Progenitor cell of endocrine pancreas (in vitro differentiated cells): ENCODE measurements at regions not wholly inside any gene's neighbourhood (a gene's known extent, or its start where the extent isn't known, plus 50 kb on each side); places are given as distances from the start of the nearest gene placed in this dataset.
A peak's percentile ranks its signal among the peaks of the same experiment; 100 is the strongest.
"Not testable (repeated sequence)": the region's sequence is repeated elsewhere in the genome, so short reads cannot be mapped to it uniquely, and the experiment has no call there.

Experiments used
- DNase-seq: peaks from one replicate; pipeline ENCODE4 v3.0.0; 2021; ENCODE audit warnings: low spot score; ENCODE audit not compliant: unreplicated experiment
- H3K27ac Mint-ChIP-seq: 2 replicates; pipeline ENCODE4 v1.8.0; 2021; ENCODE audit warnings: mild to moderate bottlenecking, moderate library complexity, mixed read lengths
- H3K27me3 Mint-ChIP-seq: 2 replicates; pipeline ENCODE4 v1.8.0; 2021; ENCODE audit warnings: mixed read lengths
- H3K36me3 Mint-ChIP-seq: 2 replicates; pipeline ENCODE4 v1.8.0; 2022; ENCODE audit warnings: mixed read lengths; ENCODE audit not compliant: insufficient read depth
- H3K4me1 Mint-ChIP-seq: 2 replicates; pipeline ENCODE4 v1.8.0; 2021; ENCODE audit warnings: low read depth, mixed read lengths
- H3K4me3 Mint-ChIP-seq: 2 replicates; pipeline ENCODE4 v1.8.0; 2021; ENCODE audit warnings: low read depth, mild to moderate bottlenecking, moderate library complexity, mixed read lengths
- H3K9me3 Mint-ChIP-seq: 2 replicates; pipeline ENCODE4 v1.8.0; 2021; ENCODE audit warnings: low read depth, mixed read lengths
- TF ChIP-seq, protein P1 (sequence below): fragments of 200-600 bp; sonication (generic); IDR thresholded peaks from one replicate; pipeline ENCODE4 v1.5.0; 2021; ENCODE audit warnings: antibody characterized with exemption, mild to moderate bottlenecking; ENCODE audit not compliant: unreplicated experiment

DNA sequence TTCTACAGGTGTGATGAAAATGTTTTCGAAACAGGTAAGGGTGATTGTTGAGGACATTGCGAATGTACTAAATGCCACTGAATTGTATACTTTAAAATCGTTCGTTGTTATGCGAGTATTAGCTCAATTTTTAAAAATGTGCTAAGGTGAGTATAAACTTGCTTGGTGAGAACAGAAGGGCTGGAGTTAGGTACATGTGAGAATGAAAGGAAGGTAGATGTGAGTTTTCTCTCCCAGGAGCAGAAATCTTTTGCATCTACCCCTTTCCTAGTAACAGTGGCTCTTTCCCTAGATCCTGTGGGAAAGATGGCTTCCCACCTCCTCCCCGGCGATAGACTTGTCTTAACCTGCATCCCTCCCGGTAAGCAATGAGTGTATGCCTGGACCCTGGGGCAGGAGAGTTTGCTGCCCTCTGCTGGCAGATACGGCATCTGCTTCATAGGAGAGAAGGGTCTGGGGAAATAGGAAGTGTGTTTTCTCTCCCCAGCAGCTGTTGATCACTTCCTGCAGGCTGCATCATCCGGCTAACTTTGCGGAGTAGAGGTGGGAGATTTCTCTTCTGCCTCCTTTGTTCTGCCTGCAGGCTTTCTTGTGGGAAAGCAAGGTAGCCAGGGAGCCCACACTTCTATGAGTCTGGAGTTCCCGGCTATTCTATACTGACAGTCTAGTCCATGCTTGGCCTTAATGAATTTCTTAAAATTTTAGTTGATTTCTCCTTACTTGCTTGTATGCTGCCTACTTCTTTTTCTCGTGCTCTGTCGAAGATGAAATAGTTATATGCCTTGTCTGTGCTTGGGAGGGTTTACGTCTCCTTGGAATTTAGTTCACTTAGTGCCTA, 373.3 kb upstream of the SEMA6A start:
- Mint-ChIP-seq H3K4me1 (no peaks in the 10 kb centered on the region), H3K4me3 (no peak overlapping the region), H3K27ac (no peak overlapping the region), H3K9me3 (peaks cover 9% of the 10 kb centered on the region), H3K36me3 (no peaks in the 10 kb centered on the region), H3K27me3 (no peaks in the 10 kb centered on the region)
- TF ChIP-seq, protein P1, sequence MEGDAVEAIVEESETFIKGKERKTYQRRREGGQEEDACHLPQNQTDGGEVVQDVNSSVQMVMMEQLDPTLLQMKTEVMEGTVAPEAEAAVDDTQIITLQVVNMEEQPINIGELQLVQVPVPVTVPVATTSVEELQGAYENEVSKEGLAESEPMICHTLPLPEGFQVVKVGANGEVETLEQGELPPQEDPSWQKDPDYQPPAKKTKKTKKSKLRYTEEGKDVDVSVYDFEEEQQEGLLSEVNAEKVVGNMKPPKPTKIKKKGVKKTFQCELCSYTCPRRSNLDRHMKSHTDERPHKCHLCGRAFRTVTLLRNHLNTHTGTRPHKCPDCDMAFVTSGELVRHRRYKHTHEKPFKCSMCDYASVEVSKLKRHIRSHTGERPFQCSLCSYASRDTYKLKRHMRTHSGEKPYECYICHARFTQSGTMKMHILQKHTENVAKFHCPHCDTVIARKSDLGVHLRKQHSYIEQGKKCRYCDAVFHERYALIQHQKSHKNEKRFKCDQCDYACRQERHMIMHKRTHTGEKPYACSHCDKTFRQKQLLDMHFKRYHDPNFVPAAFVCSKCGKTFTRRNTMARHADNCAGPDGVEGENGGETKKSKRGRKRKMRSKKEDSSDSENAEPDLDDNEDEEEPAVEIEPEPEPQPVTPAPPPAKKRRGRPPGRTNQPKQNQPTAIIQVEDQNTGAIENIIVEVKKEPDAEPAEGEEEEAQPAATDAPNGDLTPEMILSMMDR, result peak; percentile 46
- DNase-seq, result no peak

DNA sequence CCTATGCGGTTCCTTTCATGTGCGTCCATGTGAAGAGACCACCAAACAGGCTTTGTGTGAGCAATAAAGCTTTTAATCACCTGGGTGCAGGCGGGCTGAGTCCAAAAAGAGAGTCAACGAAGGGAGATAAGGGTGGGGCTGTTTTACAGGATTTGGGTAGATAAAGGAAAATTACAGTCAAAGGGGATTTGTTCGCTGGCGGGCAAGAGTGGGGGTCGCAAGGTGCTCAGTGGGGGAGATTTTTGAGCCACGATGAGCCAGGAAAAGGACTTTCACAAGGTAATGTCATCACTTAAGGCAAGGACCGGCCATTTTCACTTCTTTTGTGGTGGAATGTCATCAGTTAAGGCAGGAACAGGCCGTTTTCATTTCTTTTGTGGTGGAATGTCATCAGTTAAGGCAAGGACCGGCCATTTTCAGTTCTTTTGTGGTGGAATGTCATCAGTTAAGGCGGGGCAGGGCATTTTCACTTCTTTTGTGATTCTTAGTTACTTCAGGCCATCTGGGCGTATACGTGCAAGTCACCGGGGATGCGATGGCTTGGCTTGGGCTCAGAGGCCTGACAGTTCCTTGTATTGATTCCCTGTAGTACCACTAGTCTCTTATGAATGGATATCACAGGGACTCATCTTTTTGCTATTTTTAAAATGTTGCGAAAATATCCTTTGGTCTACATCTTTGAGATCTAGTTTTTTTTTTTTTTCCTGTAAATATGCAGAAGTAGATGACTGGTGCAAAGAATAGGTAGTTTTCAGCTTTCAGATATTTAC, 371.2 kb upstream of the SEMA6A start:
- not testable (repeated sequence) for H3K36me3 Mint-ChIP-seq, DNase-seq, H3K27me3 Mint-ChIP-seq, H3K4me3 Mint-ChIP-seq, H3K4me1 Mint-ChIP-seq, H3K9me3 Mint-ChIP-seq, H3K27ac Mint-ChIP-seq

DNA sequence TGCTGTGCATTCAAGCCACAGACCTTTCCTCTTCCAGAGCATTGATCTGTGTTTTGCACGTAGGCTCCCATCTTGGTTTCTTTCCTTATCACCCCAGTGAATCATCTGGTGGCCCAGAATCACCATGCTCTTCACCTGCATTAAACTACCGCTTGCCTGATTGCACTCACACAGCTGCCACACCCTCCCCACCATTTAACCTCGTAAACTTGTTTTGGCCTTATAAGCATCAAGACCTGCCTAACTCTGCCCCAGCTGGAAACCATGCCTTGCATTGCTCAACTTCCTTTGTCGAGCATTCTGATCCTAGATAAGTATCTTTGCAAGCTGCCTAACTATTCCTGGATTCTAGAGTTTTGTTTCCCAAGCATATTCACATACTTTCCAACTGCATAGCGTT, 369.6 kb upstream of the SEMA6A start:
- no peak overlapping the region for H3K27ac Mint-ChIP-seq
- H3K27me3 Mint-ChIP-seq, result no peaks in the 10 kb centered on the region
- no peak for DNase-seq
- peaks cover 9% of the 10 kb centered on the region for H3K9me3 Mint-ChIP-seq
- no peaks in the 10 kb centered on the region for H3K36me3 Mint-ChIP-seq
- no peak overlapping the region for H3K4me3 Mint-ChIP-seq
- TF ChIP-seq, protein P1, result no peak
- peaks cover 2% of the 10 kb centered on the region for H3K4me1 Mint-ChIP-seq

DNA sequence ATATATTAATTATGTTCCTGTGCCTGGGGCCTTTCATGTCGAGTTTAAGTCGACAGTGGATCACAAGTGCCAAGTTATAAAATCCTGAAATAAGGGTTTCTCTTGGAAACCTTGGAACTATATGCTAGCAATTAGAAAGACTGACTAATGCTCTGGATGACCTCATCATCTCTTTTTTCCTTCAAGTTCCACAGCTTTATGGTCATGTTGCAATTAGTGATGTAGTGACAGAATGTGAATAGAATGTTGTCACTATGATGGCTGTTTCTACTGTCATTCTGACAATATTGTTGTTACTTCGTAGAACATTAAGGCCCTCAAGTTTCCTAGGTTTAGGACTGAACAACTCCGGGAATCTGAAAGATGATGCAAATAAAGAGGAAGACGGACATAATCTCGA, 368.0 kb upstream of the SEMA6A start:
- Mint-ChIP-seq H3K9me3 (peaks cover 6% of the 10 kb centered on the region), H3K4me3 (no peak overlapping the region), H3K4me1 (peaks cover 10% of the 10 kb centered on the region), H3K27me3 (no peaks in the 10 kb centered on the region), H3K36me3 (no peaks in the 10 kb centered on the region), H3K27ac (no peak overlapping the region)
- TF ChIP-seq, protein P1, result no peak
- DNase-seq, result no peak

DNA sequence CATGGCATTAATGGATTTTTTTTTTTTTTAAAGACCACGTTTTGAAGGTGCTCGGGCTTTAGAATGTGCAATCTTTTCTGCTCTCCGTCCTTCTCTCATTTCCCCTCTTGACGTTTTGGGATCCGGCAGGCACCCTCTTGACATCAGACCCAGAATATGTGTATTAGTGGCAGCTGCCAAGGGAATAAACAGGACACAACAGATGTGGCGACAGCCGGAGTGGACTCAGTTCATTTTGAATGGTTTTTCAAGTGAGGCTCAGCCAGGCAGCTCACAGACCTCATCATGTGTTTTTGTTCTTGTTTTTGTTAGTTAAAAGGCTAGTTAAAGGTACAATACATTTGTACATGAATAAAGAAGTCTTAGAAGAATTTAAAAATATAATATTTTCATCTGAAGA, 365.0 kb upstream of the SEMA6A start:
- H3K9me3 Mint-ChIP-seq, result no peaks in the 10 kb centered on the region
- H3K4me1 Mint-ChIP-seq, result peaks cover 10% of the 10 kb centered on the region
- H3K36me3 Mint-ChIP-seq, result no peaks in the 10 kb centered on the region
- H3K27me3 Mint-ChIP-seq, result no peaks in the 10 kb centered on the region
- no peak overlapping the region for H3K27ac Mint-ChIP-seq
- H3K4me3 Mint-ChIP-seq, result no peak overlapping the region
- no peak for DNase-seq
- TF ChIP-seq, protein P1, result no peak
